ENCODE measurements at regions not wholly inside any gene's neighbourhood (a gene's known extent, or its start where the extent isn't known, plus 50 kb on each side); places are given as distances from the start of the nearest gene placed in this dataset.

GRCh38 chr5:90071066-90071465 is 338.5 kb downstream of the CETN3 start:
- Histone ChIP-seq H3K27me3 (ENCODE audit: insufficient read depth, low read depth, low read length) (no peaks in the 10 kb centered on the region), H2AFZ (ENCODE audit: low read depth, low read length) (no peak overlapping the region), H3F3A (ENCODE audit: insufficient read depth, low read length, poor library complexity, severe bottlenecking) (no peaks in the 10 kb centered on the region), H3K79me2 (replicated peaks; ENCODE audit: insufficient read depth, low read length) (no peaks in the 10 kb centered on the region), H3K4me2 (ENCODE audit: low read length) (no peak overlapping the region), H3K27ac (ENCODE audit: low read length) (no peak overlapping the region), H4K20me1 (ENCODE audit: insufficient read depth) (no peaks in the 10 kb centered on the region), H3K9me2 (ENCODE audit: insufficient read depth, low read length) (no peaks in the 10 kb centered on the region), H3K9ac (ENCODE audit: low read length) (no peak overlapping the region), H3K4me3 (ENCODE audit: low read length) (no peak overlapping the region), H3K36me3 (ENCODE audit: insufficient read depth, low read length) (no peaks in the 10 kb centered on the region), H3K9me3 (ENCODE audit: low read length) (no peaks in the 10 kb centered on the region)
- TF ChIP-seq CTCF (IDR thresholded peaks at IDR 0.05; ENCODE audit: poor library complexity, severe bottlenecking), result no peak
- TF ChIP-seq POLR2AphosphoS5 (IDR thresholded peaks at IDR 0.05), result no peak
- no peak for TF ChIP-seq SMC3 (conservative IDR thresholded peaks at IDR 0.05; ENCODE audit: poor library complexity)
- no peak for TF ChIP-seq EP300 (conservative IDR thresholded peaks at IDR 0.05; ENCODE audit: poor library complexity, severe bottlenecking)
- TF ChIP-seq TAF1 (IDR thresholded peaks at IDR 0.05; ENCODE audit: low read depth), result no peak
- TF ChIP-seq REST (IDR thresholded peaks at IDR 0.05; ENCODE audit: borderline replicate concordance), result no peak
- no peak for TF ChIP-seq EZH2 (IDR thresholded peaks at IDR 0.05; ENCODE audit: borderline replicate concordance, insufficient read depth, low read length, poor library complexity, severe bottlenecking)
- no peak for TF ChIP-seq RAD21 (conservative IDR thresholded peaks at IDR 0.05)
- no peak for TF ChIP-seq MXI1 (conservative IDR thresholded peaks at IDR 0.05; ENCODE audit: poor library complexity, severe bottlenecking)

- no peak overlapping the region for H2AFZ ChIP-seq (ENCODE audit: low read depth, low read length)
- no peaks in the 10 kb centered on the region for H3K79me2 ChIP-seq (replicated peaks; ENCODE audit: insufficient read depth, low read length)
- no peak overlapping the region for H3K27ac ChIP-seq (ENCODE audit: low read length)
- no peaks in the 10 kb centered on the region for H3K9me3 ChIP-seq (ENCODE audit: low read length)
- no peaks in the 10 kb centered on the region for H3K9me2 ChIP-seq (ENCODE audit: insufficient read depth, low read length)
- no peak overlapping the region for H3K4me2 ChIP-seq (ENCODE audit: low read length)
- no peak overlapping the region for H3K4me3 ChIP-seq (ENCODE audit: low read length)
- H3F3A ChIP-seq (ENCODE audit: insufficient read depth, low read length, poor library complexity, severe bottlenecking), result no peaks in the 10 kb centered on the region
- no peaks in the 10 kb centered on the region for H3K36me3 ChIP-seq (ENCODE audit: insufficient read depth, low read length)
- no peak overlapping the region for H3K9ac ChIP-seq (ENCODE audit: low read length)
- H4K20me1 ChIP-seq (ENCODE audit: insufficient read depth), result no peaks in the 10 kb centered on the region
- no peaks in the 10 kb centered on the region for H3K27me3 ChIP-seq (ENCODE audit: insufficient read depth, low read depth, low read length)
- TF ChIP-seq POLR2AphosphoS5 (IDR thresholded peaks at IDR 0.05), result no peak
- TF ChIP-seq SMC3 (conservative IDR thresholded peaks at IDR 0.05; ENCODE audit: poor library complexity), result no peak
- no peak for TF ChIP-seq EZH2 (IDR thresholded peaks at IDR 0.05; ENCODE audit: borderline replicate concordance, insufficient read depth, low read length, poor library complexity, severe bottlenecking)
- TF ChIP-seq REST (IDR thresholded peaks at IDR 0.05; ENCODE audit: borderline replicate concordance), result no peak
- no peak for TF ChIP-seq MXI1 (conservative IDR thresholded peaks at IDR 0.05; ENCODE audit: poor library complexity, severe bottlenecking)
- TF ChIP-seq CTCF (IDR thresholded peaks at IDR 0.05; ENCODE audit: poor library complexity, severe bottlenecking), result no peak
- no peak for TF ChIP-seq RAD21 (conservative IDR thresholded peaks at IDR 0.05)
- no peak for TF ChIP-seq TAF1 (IDR thresholded peaks at IDR 0.05; ENCODE audit: low read depth)
- no peak for TF ChIP-seq EP300 (conservative IDR thresholded peaks at IDR 0.05; ENCODE audit: poor library complexity, severe bottlenecking)
These were observed 342.6 kb downstream of the CETN3 start for GRCh38 chr5:90066920-90067319.

All from neural cell (in vitro differentiated cells).